PC-3 (cell line): ENCODE measurements at regions not wholly inside any gene's neighbourhood (a gene's known extent, or its start where the extent isn't known, plus 50 kb on each side); places are given as distances from the start of the nearest gene placed in this dataset.

Experiments
- EZH2 ChIP-seq: fragments of 300-600 bp; sonication (generic); IDR thresholded peaks from one replicate; pipeline ENCODE4 v1.6.1; 2017; ENCODE audit warnings: antibody characterized with exemption, mild to moderate bottlenecking, low read length; ENCODE audit not compliant: unreplicated experiment
- EZH2phosphoT487 ChIP-seq: fragments of 300-600 bp; sonication (generic); IDR thresholded peaks from 2 replicates; pipeline ENCODE4 v1.6.1; 2018; ENCODE audit warnings: mild to moderate bottlenecking, antibody characterized with exemption, low read length, borderline replicate concordance
- TF ChIP-seq, protein P1 (sequence below): fragments of 300-600 bp; sonication (generic); conservative IDR thresholded peaks from 2 replicates; pipeline ENCODE4 v1.5.1; 2017; ENCODE audit warnings: antibody characterized with exemption, low read depth, mild to moderate bottlenecking, low read length

- TF ChIP-seq, protein P1, sequence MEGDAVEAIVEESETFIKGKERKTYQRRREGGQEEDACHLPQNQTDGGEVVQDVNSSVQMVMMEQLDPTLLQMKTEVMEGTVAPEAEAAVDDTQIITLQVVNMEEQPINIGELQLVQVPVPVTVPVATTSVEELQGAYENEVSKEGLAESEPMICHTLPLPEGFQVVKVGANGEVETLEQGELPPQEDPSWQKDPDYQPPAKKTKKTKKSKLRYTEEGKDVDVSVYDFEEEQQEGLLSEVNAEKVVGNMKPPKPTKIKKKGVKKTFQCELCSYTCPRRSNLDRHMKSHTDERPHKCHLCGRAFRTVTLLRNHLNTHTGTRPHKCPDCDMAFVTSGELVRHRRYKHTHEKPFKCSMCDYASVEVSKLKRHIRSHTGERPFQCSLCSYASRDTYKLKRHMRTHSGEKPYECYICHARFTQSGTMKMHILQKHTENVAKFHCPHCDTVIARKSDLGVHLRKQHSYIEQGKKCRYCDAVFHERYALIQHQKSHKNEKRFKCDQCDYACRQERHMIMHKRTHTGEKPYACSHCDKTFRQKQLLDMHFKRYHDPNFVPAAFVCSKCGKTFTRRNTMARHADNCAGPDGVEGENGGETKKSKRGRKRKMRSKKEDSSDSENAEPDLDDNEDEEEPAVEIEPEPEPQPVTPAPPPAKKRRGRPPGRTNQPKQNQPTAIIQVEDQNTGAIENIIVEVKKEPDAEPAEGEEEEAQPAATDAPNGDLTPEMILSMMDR: no peak
- TF ChIP-seq EZH2 (no peak), EZH2phosphoT487 (no peak)
These were observed 329.0 kb downstream of the ZNF536 start for GRCh38 chr19:30701178-30701577.
